IMR-90 (cell line): ENCODE measurements at regions not wholly inside any gene's neighbourhood (a gene's known extent, or its start where the extent isn't known, plus 50 kb on each side); places are given as distances from the start of the nearest gene placed in this dataset.

ENCODE experiments used
- ATAC-seq: fragments of 200-7000 bp; cut with Tn5 transposase; 2 replicates; pipeline ENCODE4 v1.9.1; 2020; ENCODE audit warnings: low read depth, mild to moderate bottlenecking, moderate library complexity
- BruUV-seq: library from RNA; stranded (reverse); fragments of 400-500 nt; replicated peaks from 2 replicates; lab custom pipeline; 2021; lab: Mats Ljungman, UMichigan
- CTCF ChIA-PET: fragments of 300-600 bp; formaldehyde crosslinking; extraction: SDS; loops from one replicate; lab custom pipeline; 2021; ENCODE audit warnings: antibody characterized with exemption; lab: Yijun Ruan, JAX
- POLR2A ChIA-PET: fragments of 300-600 bp; sonication (Branson Sonifier 250); formaldehyde crosslinking; loops from one replicate; lab custom pipeline; 2022; ENCODE audit warnings: antibody characterized with exemption; ENCODE audit not compliant: unreplicated experiment; lab: Charles Lee
- DNase-seq: peaks from one replicate; pipeline ENCODE4 v3.0.0; 2013
- H2AFZ ChIP-seq: replicated peaks from 2 replicates; pipeline ENCODE3; 2013; ENCODE audit warnings: low read length, mild to moderate bottlenecking; ENCODE audit not compliant: poor library complexity
- H2AK5ac ChIP-seq: 2 replicates; pipeline ENCODE4 v1.6.1; 2013; ENCODE audit warnings: low read depth, low read length, inconsistent platforms
- H2AK9ac ChIP-seq: replicated peaks from 2 replicates; pipeline ENCODE3; 2013; ENCODE audit warnings: mild to moderate bottlenecking, low read depth, low read length, moderate library complexity; ENCODE audit not compliant: poor library complexity
- H2BK120ac ChIP-seq: 2 replicates; pipeline ENCODE4 v1.6.1; 2013; ENCODE audit warnings: low read depth, low read length, inconsistent platforms
- H2BK15ac ChIP-seq: 3 replicates; pipeline ENCODE4 v1.6.1; 2013; ENCODE audit warnings: low read depth, low read length, inconsistent platforms
- H2BK20ac ChIP-seq: 2 replicates; pipeline ENCODE4 v1.6.1; 2013; ENCODE audit warnings: low read depth, mild to moderate bottlenecking, inconsistent platforms, low read length, moderate library complexity
- H2BK5ac ChIP-seq: 2 replicates; pipeline ENCODE4 v1.6.1; 2013; ENCODE audit warnings: mild to moderate bottlenecking, low read depth, low read length, inconsistent platforms; ENCODE audit not compliant: poor library complexity, severe bottlenecking
- H3K14ac ChIP-seq: replicated peaks from 2 replicates; pipeline ENCODE4 v1.6.1; 2013; ENCODE audit warnings: low read depth, low read length, inconsistent platforms
- H3K18ac ChIP-seq: 2 replicates; pipeline ENCODE4 v1.6.1; 2013; ENCODE audit warnings: low read depth, low read length, control low read depth
- H3K23ac ChIP-seq: 2 replicates; pipeline ENCODE4 v1.6.1; 2013; ENCODE audit warnings: low read depth, low read length, inconsistent platforms
- H3K27ac ChIP-seq: 2 replicates; pipeline ENCODE4 v1.5.1; 2013; ENCODE audit warnings: mild to moderate bottlenecking, control low read depth, low read length; ENCODE audit not compliant: insufficient read depth
- H3K27me3 ChIP-seq: 2 replicates; pipeline ENCODE4 v1.6.1; 2013; ENCODE audit warnings: low read length; ENCODE audit not compliant: control insufficient read depth, insufficient read depth
- H3K36me3 ChIP-seq: 2 replicates; pipeline ENCODE4 v1.6.1; 2013; ENCODE audit warnings: low read length, mixed read lengths; ENCODE audit not compliant: control insufficient read depth, insufficient read depth
- H3K4ac ChIP-seq: 2 replicates; pipeline ENCODE4 v1.6.1; 2013; ENCODE audit warnings: low read depth, low read length, inconsistent platforms
- H3K4me1 ChIP-seq: 2 replicates; pipeline ENCODE4 v1.6.1; 2013; ENCODE audit warnings: low read length, mixed read lengths; ENCODE audit not compliant: control insufficient read depth, insufficient read depth
- H3K4me2 ChIP-seq: 2 replicates; pipeline ENCODE4 v1.6.1; 2013; ENCODE audit warnings: low read depth, mild to moderate bottlenecking, control low read depth, low read length, moderate library complexity
- H3K4me3 ChIP-seq: 2 replicates; pipeline ENCODE4 v1.5.1; 2013; ENCODE audit warnings: low read depth, mild to moderate bottlenecking, control low read depth, low read length, moderate library complexity; ENCODE audit not compliant: insufficient read depth
- H3K56ac ChIP-seq: 2 replicates; pipeline ENCODE4 v1.6.1; 2013; ENCODE audit warnings: low read length, inconsistent platforms; ENCODE audit not compliant: insufficient read depth; ENCODE audit errors: extremely low read depth
- H3K79me1 ChIP-seq, 2 experiments: 2 replicates each; pipeline ENCODE4 v1.6.1; 2013; ENCODE audit warnings: low read length in 2 of 2, inconsistent platforms in 1 of 2, low read depth in 1 of 2
- H3K9ac ChIP-seq: 2 replicates; pipeline ENCODE4 v1.6.1; 2013; ENCODE audit warnings: low read depth, low read length, control low read depth
- H3K9me1 ChIP-seq: 2 replicates; pipeline ENCODE4 v1.6.1; 2013; ENCODE audit warnings: low read length, inconsistent platforms; ENCODE audit not compliant: insufficient read depth
- H3K9me3 ChIP-seq: 2 replicates; pipeline ENCODE4 v1.6.1; 2013; ENCODE audit warnings: low read length; ENCODE audit not compliant: control insufficient read depth, insufficient read depth
- H4K20me1 ChIP-seq: 2 replicates; pipeline ENCODE4 v1.6.1; 2013; ENCODE audit warnings: low read length, inconsistent platforms; ENCODE audit not compliant: insufficient read depth
- H4K5ac ChIP-seq: 2 replicates; pipeline ENCODE4 v1.6.1; 2013; ENCODE audit warnings: mild to moderate bottlenecking, low read depth, low read length, control low read depth
- H4K8ac ChIP-seq, 2 experiments: 2 replicates each; pipeline ENCODE4 v1.6.1; 2013; ENCODE audit warnings: low read depth in 2 of 2, low read length in 2 of 2, control low read depth in 1 of 2, inconsistent platforms in 1 of 2
- H4K91ac ChIP-seq: 2 replicates; pipeline ENCODE4 v1.6.1; 2013; ENCODE audit warnings: low read depth, low read length, inconsistent platforms; ENCODE audit not compliant: insufficient read depth
- BHLHE40 ChIP-seq: fragments of 150-350 bp; IDR thresholded peaks from 2 replicates; pipeline ENCODE4 v1.6.1; 2016; ENCODE audit warnings: mild to moderate bottlenecking, low read depth, low read length
- MAFK ChIP-seq: IDR thresholded peaks from 2 replicates; pipeline ENCODE4 v1.6.1; 2012; ENCODE audit warnings: low read depth, low read length, improper control_type of control experiment
- NFE2L2 ChIP-seq: fragments of 150-350 bp; IDR thresholded peaks from 2 replicates; pipeline ENCODE4 v1.6.1; 2016; ENCODE audit warnings: low read depth, mild to moderate bottlenecking, low read length
- POLR2A ChIP-seq: IDR thresholded peaks from 2 replicates; pipeline ENCODE4 v1.6.1; 2012; ENCODE audit warnings: mild to moderate bottlenecking, low read depth, low read length
- whole genome bisulfite sequencing, 2 experiments: methylation state at CpG; one replicate each; pipeline versions ENCODE4 v1.1.5 to v1.1.7; 2013; ENCODE audit warnings: missing lambda C conversion rate in 2 of 2; ENCODE audit not compliant: insufficient read length in 1 of 2; ENCODE audit errors: extremely low coverage in 2 of 2; 5-methylcytosine and 5-hydroxymethylcytosine counted together
- dilution Hi-C: fragments of 300-500 bp; cut with HindIII; formaldehyde crosslinking; loops from one replicate; pipeline ENCODE4 v1.14.3; 2018; ENCODE audit warnings: low sequenced_read_pairs; ENCODE audit not compliant: unreplicated experiment
- in situ Hi-C: fragments of 300-500 bp; cut with MboI; formaldehyde crosslinking; loops from 3 replicates; pipeline ENCODE4 v1.14.3; 2019; ENCODE audit warnings: low sequenced_read_pairs, inconsistent platforms, mixed read lengths
- intact Hi-C: fragments of 100-400 bp; cut with micrococcal nuclease; formaldehyde crosslinking; loops from 2 replicates; pipeline ENCODE4 v1.10.0; 2022

DNA sequence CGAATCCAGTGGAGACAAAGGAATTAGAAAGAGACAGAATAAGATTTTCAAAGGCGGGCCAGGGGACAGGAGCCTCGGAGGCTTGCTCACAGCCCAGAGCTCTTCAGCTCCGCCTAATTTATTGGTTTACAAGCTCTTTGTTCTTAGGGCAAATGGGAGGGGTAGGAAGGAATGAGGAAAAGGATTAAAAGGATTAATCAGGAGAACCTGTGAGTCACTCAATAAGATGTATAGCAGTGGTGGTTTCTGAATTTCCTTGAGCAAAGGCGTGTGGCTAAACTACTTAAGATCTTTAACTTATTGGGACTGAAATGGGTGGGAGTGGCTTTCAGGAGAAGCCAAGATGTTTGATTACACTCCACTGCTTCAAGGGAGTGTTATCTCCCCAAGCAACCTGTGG lies 456.0 kb upstream of the SPANXN1 start:
- H3K14ac ChIP-seq = no peak overlapping the region
- no peak overlapping the region for H3K9ac ChIP-seq
- no peak overlapping the region for H4K8ac ChIP-seq
- dilution Hi-C loops (no loop called here), in situ Hi-C loops (no loop called here), intact Hi-C loops (no loop called here)
- 34% methylated on average over 2 of the region's 5 CpGs; no CpG with 5 or more reads in 1 of the 2 experiments for WGBS, 2 experiments
- no peaks in the 10 kb centered on the region for H3K9me1 ChIP-seq
- no peak overlapping the region for H2BK120ac ChIP-seq
- no peak overlapping the region for H3K4ac ChIP-seq
- no peak overlapping the region for H2BK15ac ChIP-seq
- H3K4me2 ChIP-seq = no peak overlapping the region
- H2BK20ac ChIP-seq = no peak overlapping the region
- no peak for DNase-seq
- no peak overlapping the region for H3K4me3 ChIP-seq
- no peak overlapping the region for H4K91ac ChIP-seq
- no peak overlapping the region for H3K56ac ChIP-seq
- ATAC-seq = no peak
- H3K79me1 ChIP-seq = no peaks in the 10 kb centered on the region
- TF ChIP-seq MAFK = no peak
- TF ChIP-seq NFE2L2 = no peak
- TF ChIP-seq BHLHE40 = no peak
- no peak for TF ChIP-seq POLR2A
- ChIA-PET CTCF (no interaction called here), POLR2A (no interaction called here)
- H3K27ac ChIP-seq = no peak overlapping the region
- H2AK9ac ChIP-seq = no peak overlapping the region
- H3K36me3 ChIP-seq = no peaks in the 10 kb centered on the region
- H3K18ac ChIP-seq = no peak overlapping the region
- H2BK5ac ChIP-seq = no peak overlapping the region
- H3K23ac ChIP-seq = no peak overlapping the region
- no peak overlapping the region for H2AFZ ChIP-seq
- H2AK5ac ChIP-seq = no peak overlapping the region
- H3K4me1 ChIP-seq = no peaks in the 10 kb centered on the region
- peaks cover 5% of the 10 kb centered on the region for H3K9me3 ChIP-seq
- BruUV-seq = no TSS peak
- H3K27me3 ChIP-seq = no peaks in the 10 kb centered on the region
- H4K20me1 ChIP-seq = no peaks in the 10 kb centered on the region
- no peak overlapping the region for H4K5ac ChIP-seq
